ENCODE measurements at regions not wholly inside any gene's neighbourhood (a gene's known extent, or its start where the extent isn't known, plus 50 kb on each side); places are given as distances from the start of the nearest gene placed in this dataset.
"Not testable (repeated sequence)": the region's sequence is repeated elsewhere in the genome, so short reads cannot be mapped to it uniquely, and the experiment has no call there.

DNA sequence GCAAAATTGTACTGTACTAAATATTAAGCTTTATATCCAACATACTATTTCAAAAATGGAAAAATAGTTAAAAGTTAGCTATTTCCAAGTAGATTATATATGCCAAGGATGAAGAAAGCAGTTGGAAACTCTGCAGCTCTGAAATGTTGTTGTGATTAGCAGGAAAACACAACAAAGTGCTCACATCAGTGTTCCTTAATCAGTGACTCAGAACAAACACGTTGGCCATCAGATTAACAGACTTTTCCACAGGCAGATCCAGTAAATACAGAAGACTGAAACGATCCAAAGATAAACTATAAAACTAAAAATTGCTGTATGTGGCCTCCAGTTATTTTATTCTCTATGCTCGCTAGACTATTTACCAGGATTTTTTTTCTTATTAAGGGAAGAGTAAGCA is 99.6 kb upstream of the SEMA3D start:
- no peak for DNase-seq

GRCh38 chr7:85285527-85285926 is 98.7 kb upstream of the SEMA3D start:
- DNase-seq: no peak

DNA sequence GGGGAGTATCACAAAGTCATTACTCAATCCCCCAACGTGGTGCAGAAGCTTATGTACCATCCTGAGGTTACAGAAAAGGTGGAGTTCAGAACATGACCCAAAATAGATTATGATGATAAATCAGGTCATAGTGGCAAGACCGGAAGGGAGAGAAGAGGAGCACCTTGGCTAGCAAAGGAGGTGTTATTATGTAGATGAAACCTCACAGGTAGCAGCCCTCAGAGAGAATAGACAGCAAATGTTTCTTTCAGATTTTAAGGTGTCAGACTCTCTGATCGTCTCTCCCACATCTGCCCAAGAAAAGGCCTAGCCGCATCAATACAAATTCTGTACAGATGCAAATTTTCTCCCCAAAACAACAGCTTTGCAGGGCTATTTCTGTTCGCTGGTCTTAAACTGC is 88.3 kb upstream of the SEMA3D start:
- DNase-seq: no peak

DNA sequence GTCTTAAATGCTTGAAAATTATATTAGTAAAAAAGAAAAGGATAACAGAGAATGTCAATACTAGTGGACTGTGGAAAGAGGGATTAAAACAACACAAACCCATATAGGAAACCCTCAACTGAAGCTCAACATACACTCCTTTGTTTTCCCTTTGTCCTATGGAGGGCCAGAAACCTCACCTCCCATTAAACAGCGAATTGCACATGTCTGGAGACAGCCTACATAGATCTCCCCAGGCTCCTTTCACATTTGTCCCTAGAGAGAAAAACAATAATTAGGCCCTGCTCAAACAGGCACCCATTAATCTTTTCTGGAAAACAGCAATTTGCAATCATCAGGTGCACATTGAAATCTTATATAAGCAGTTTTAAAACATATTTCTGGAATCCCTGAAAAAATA is 87.6 kb upstream of the SEMA3D start:
- DNase-seq: no peak

GRCh38 chr7:85262891-85263290 is 76.0 kb upstream of the SEMA3D start:
- DNase-seq: no peak

- DNase-seq: no peak
Observed at GRCh38 chr7:85261336-85261735, 74.5 kb upstream of the SEMA3D start.

- not testable (repeated sequence) for DNase-seq
Observed at GRCh38 chr7:85249787-85250186, 62.9 kb upstream of the SEMA3D start.

GRCh38 chr7:85239109-85239508 is 52.3 kb upstream of the SEMA3D start:
- no peak for DNase-seq

- DNase-seq: no peak
Observed at GRCh38 chr7:85237721-85238120, 50.9 kb upstream of the SEMA3D start.
